ENCODE measurements at regions not wholly inside any gene's neighbourhood (a gene's known extent, or its start where the extent isn't known, plus 50 kb on each side); places are given as distances from the start of the nearest gene placed in this dataset.

DNA sequence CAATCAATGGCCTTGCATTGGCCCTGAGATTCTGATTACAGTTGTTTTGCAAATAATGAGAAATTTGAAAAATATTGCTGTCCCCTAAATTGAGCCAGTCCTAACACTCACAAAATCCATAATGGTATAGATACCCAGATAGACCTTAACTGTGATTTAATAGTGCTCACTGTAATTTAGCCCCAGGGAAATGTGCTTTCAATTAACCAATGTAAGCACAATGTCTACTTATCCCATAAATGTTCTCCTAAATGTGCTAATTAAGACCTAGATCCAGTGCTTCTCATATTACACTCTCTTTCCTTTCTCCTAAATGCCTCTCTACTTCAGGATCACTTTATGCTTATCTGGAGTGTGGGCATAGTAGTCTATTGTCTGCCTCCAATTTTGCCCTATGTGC is 417.8 kb upstream of the CCL2 start:
- intact Hi-C loops (cut with micrococcal nuclease): no loop called here
- BruUV-seq (replicated peaks): no TSS peak
- dilution Hi-C loops (cut with MboI; ENCODE audit: extremely low pct_ligation_motif_present, low sequenced_read_pairs): no loop called here

DNA sequence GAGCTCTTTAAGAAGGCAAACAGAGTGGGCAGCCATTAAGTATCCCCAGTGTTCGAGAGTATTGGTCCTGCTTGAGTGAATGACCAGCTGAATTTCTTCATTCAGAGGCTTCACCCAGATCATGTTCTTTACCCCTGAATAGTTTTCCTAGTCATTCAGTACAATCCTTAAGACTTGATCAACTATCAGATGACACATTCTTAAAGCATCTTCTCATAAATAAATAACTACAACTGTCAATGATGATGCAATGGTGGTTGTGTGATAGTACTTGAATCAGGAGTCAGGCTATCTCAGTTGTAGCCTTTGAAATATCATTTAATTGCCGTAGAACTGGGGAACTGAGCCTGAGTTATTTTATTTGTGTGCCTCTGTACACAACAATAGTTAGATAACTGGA is 416.8 kb upstream of the CCL2 start:
- Histone ChIP-seq H3K9ac (replicated peaks; ENCODE audit: extremely low read depth, insufficient read depth, low read length) (no peak overlapping the region), H3K4me3 (replicated peaks in 1 of 3; ENCODE audit: insufficient read depth in 1 of 3, low read depth in 1 of 3, low read length in 3 of 3) (no peak overlapping the region), H3K4me2 (ENCODE audit: insufficient read depth, low read length) (no peak overlapping the region), H3K9me3 (replicated peaks; ENCODE audit: control insufficient read depth, insufficient read depth, low read length) (no peaks in the 10 kb centered on the region), H3K79me2 (ENCODE audit: control insufficient read depth, insufficient read depth, low read length) (no peaks in the 10 kb centered on the region), H3K9me1 (replicated peaks; ENCODE audit: control insufficient read depth, extremely low read depth, insufficient read depth, low read length) (no peaks in the 10 kb centered on the region), H3K36me3 (ENCODE audit: control insufficient read depth in 2 of 2, extremely low read depth in 1 of 2, insufficient read depth in 2 of 2, low read length in 2 of 2) (no peaks in the 10 kb centered on the region), H3K27ac (ENCODE audit: insufficient read depth, low read depth, low read length) (no peak overlapping the region), H3K4me1 (ENCODE audit: control insufficient read depth, extremely low read depth, insufficient read depth, low read length) (no peaks in the 10 kb centered on the region), H2AFZ (ENCODE audit: low read depth, low read length) (no peak overlapping the region), H4K20me1 (replicated peaks; ENCODE audit: control insufficient read depth, extremely low read depth, insufficient read depth, low read length) (no peaks in the 10 kb centered on the region), H3K27me3 (ENCODE audit: control insufficient read depth in 2 of 2, insufficient read depth in 2 of 2, low read length in 2 of 2) (no peaks in the 10 kb centered on the region)
- FAIRE-seq (no peak), DNase-seq (ENCODE audit: low read depth, low spot score) (no peak)
- TF ChIP-seq FOS (IDR thresholded peaks at IDR 0.05; ENCODE audit: borderline replicate concordance, insufficient read depth, low read length): no peak
- intact Hi-C loops (cut with micrococcal nuclease) (no loop called here), dilution Hi-C loops (cut with MboI; ENCODE audit: extremely low pct_ligation_motif_present, low sequenced_read_pairs) (no loop called here)
- CTCF ChIA-PET: no interaction called here
- POLR2A ChIA-PET: no interaction called here
- no TSS peak for BruUV-seq (replicated peaks)

More for the DNA sequence above, 417.8 kb upstream of the CCL2 start:
- H3K4me1 ChIP-seq (ENCODE audit: control insufficient read depth, extremely low read depth, insufficient read depth, low read length): no peaks in the 10 kb centered on the region
- H3K4me2 ChIP-seq (ENCODE audit: insufficient read depth, low read length): no peak overlapping the region
- no peaks in the 10 kb centered on the region for H3K9me3 ChIP-seq (replicated peaks; ENCODE audit: control insufficient read depth, insufficient read depth, low read length)
- no peak overlapping the region for H3K9ac ChIP-seq (replicated peaks; ENCODE audit: extremely low read depth, insufficient read depth, low read length)
- no peak overlapping the region for H3K27ac ChIP-seq (ENCODE audit: insufficient read depth, low read depth, low read length)
- no peaks in the 10 kb centered on the region for H3K27me3 ChIP-seq (ENCODE audit: control insufficient read depth in 2 of 2, insufficient read depth in 2 of 2, low read length in 2 of 2)
- no peaks in the 10 kb centered on the region for H3K79me2 ChIP-seq (ENCODE audit: control insufficient read depth, insufficient read depth, low read length)
- DNase-seq (ENCODE audit: low read depth, low spot score) (no peak), FAIRE-seq (no peak)
- TF ChIP-seq MYC (IDR thresholded peaks at IDR 0.05; ENCODE audit: low read depth, low read length) (no peak), EZH2 (IDR thresholded peaks at IDR 0.05; ENCODE audit: borderline replicate concordance, low read depth, low read length, severe bottlenecking) (no peak), FOS (IDR thresholded peaks at IDR 0.05; ENCODE audit: borderline replicate concordance, insufficient read depth, low read length) (no peak), JUN (IDR thresholded peaks at IDR 0.05; ENCODE audit: borderline replicate concordance, insufficient read depth, insufficient read length, low read depth) (no peak)
- H3K9me1 ChIP-seq (replicated peaks; ENCODE audit: control insufficient read depth, extremely low read depth, insufficient read depth, low read length): no peaks in the 10 kb centered on the region
- H2AFZ ChIP-seq (ENCODE audit: low read depth, low read length): no peak overlapping the region
- ChIA-PET POLR2A (no interaction called here), CTCF (no interaction called here)
- H4K20me1 ChIP-seq (replicated peaks; ENCODE audit: control insufficient read depth, extremely low read depth, insufficient read depth, low read length): no peaks in the 10 kb centered on the region
- no peak overlapping the region for H3K4me3 ChIP-seq (replicated peaks in 1 of 3; ENCODE audit: insufficient read depth in 1 of 3, low read depth in 1 of 3, low read length in 3 of 3)
- H3K36me3 ChIP-seq (ENCODE audit: control insufficient read depth in 2 of 2, extremely low read depth in 1 of 2, insufficient read depth in 2 of 2, low read length in 2 of 2): no peaks in the 10 kb centered on the region

Measured in endothelial cell of umbilical vein (primary cell).